GM21360 (cell line): ENCODE measurements at regions not wholly inside any gene's neighbourhood (a gene's known extent, or its start where the extent isn't known, plus 50 kb on each side); places are given as distances from the start of the nearest gene placed in this dataset.

Experiments used
- ATAC-seq: cut with Tn5 transposase; IDR thresholded peaks from one replicate; pipeline ENCODE4 v1.9.1; 2021; ENCODE audit warnings: mild to moderate bottlenecking, moderate library complexity; ENCODE audit not compliant: unreplicated experiment

DNA sequence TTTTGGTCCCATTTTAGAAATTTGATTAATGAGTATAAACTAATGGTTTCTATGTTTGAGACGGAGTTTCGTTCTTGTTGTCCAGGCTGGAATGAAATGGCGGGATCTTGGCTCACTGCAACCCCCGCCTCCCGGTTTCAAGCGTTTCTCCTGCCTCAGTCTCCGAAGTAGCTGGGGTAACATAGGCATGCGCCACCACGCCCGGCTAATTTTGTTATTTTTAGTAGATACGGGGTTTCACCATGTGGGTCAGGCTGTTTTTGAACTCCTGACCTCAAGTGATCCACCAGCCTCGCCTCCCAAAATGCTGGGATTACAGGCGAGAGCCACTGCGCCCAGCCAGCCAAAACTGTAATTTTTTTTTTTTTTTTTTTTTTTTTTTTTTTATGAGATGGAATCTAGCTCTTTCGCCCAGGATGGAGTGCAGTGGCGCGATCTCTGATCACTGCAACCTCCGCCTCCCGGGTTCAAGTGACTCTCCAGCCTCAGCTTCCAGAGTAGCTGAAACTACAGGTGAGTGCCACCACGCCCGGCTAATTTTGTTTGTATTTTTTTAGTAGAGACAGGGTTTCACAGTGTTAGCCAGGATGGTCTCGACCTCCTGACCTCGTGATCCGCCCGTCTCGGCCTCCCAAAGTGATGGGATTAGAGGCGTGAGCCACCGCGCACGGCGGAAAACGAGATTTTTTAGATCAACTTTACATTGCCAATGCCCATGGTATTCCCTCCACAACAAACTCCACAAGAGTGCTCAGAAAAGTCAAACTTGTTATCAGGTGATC is 127.8 kb downstream of the HFE start:
- ATAC-seq, result no peak

GRCh38 chr6:26215585-26216358 is 128.5 kb downstream of the HFE start:
- ATAC-seq, result peak; percentile 18

DNA sequence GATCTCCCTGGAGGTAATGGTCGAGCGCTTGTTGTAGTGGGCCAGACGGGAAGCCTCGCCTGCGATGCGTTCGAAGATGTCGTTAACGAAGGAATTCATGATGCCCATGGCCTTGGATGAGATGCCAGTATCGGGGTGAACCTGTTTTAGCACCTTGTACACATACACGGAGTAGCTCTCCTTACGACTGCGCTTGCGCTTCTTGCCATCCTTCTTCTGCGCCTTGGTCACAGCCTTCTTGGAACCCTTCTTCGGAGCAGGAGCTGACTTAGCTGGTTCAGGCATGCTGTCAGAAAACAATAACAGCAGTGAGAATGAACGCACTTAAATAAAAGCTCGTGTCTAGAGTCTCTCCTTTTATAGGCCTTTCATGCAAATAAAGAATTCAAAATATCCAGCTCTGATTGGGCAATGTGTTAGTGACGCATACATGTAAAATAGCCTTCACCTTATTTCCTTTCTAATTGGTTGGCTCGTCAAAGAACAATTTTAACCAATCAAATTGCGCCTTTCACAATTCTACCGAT is 129.2 kb downstream of the HFE start:
- peak; percentile 60 for ATAC-seq

- peak; percentile 45 for ATAC-seq
These were observed 129.9 kb downstream of the HFE start for GRCh38 chr6:26216886-26217713.

DNA sequence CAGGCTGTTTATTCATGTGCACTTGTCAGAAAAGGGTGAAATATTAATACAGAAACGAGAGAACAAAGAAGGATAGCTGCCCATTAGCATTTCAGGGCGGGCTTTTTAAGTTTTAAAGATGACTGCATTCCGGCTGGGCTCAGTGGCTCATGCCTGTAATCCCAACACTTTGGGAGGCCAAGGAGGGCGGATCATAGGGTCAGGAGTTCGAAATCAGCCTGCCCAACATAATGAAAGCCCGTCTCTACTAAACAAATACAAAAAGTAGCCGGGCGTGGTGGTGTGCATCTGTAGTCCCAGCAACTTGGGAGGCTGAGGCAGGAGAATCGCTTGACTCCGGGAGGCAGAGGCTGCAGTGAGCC is 130.5 kb downstream of the HFE start:
- no peak for ATAC-seq

DNA sequence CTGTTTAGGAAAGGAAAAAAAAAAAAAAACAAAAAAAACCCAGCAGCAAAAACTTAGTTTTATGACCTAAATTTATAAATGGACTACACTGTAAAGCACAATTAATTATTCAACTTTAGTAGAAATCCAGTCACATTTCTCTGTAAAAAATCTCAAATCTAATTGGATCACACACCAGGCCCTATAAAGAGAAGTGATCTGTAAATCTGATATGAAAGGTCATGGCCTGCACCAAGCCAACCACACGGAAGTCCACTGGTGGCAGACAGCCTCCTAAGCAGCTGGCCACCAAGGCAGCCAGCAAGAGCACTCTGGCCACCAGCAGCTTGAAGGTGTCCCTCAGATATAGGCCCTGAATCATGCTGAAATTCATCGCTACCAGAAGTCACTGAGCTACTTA is 131.6 kb downstream of the HFE start:
- no peak for ATAC-seq

GRCh38 chr6:26220145-26220970 is 133.1 kb downstream of the HFE start:
- ATAC-seq, result no peak

GRCh38 chr6:26221186-26221585 is 134.0 kb downstream of the HFE start:
- no peak for ATAC-seq

- ATAC-seq, result no peak
These were observed 135.3 kb downstream of the HFE start for GRCh38 chr6:26222571-26222970.

DNA sequence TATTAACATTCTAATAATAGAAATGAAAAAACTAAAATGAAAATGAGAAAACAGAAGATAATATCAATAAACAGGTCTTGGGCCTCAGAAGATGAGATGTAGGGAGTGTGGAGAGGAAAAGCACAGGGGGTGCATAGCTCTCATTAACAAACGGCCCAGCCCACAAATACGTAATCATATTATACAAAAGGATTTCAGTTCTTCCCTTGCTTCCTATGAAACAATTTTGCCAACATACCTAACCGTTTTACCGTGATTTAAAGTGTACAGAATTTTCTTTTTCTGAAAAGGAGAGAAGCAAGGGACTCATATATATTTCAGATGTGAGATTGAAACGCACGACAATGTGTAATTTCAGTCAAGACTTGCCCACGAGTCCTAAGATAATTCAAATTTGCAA is 136.0 kb downstream of the HFE start:
- no peak for ATAC-seq

DNA sequence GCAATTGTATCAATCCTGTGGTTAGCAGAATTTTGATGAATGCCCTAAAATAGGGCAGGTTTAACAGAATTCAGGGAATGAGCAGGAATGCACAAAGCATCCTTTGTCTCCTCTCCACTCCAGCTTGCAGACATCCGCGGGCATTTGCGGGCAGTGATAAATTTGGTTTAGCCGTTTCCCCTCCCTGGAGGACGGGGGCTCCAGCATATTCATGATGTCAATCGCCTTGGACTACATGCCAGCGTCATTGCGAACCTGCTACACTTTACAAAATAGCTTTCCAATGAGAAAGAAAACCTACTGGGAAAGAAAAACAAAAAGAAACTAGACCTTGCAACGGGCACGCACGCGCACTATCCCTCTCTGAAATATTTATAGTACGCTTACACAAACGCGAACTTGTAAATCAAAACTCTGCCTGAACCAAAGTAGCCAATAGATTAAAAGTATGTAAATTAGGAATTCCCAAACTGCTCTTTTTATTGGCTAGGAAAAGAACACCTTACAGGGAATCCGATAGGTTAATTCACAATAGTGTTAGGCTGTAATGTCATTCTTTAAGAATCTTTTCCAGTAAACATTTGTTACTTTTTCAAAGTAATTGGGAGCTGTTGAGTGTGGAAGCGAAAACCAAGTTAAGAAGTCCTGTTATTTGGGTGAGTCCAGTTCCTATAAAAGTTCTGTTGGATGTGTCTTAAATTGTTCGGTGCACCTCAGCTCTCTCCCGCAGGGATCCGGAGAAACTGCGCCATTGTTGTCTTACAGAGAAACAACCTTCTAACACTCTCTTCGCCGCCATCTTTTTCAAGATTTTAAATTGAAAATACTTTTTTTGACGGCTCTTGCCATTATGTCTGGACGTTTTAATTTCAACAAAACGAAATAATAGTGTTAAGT is 136.7 kb downstream of the HFE start:
- peak; percentile 61 for ATAC-seq

DNA sequence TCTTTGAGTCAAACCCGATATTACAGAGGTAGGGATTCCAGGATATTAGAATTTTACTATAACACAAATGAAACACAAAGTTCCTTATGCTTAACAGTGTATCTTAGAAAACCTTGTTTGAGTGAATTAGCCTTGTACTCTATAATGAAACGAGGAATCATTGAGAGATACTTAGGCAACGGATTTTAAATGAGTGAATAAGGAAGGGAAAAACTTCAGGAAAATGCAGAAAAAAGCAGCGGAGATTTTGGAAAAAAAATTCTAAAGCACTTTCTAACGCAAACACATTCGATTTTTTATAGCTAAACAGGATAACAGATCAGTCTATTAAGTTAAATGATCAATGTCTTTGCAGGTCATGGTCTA is 137.3 kb downstream of the HFE start:
- ATAC-seq, result no peak

DNA sequence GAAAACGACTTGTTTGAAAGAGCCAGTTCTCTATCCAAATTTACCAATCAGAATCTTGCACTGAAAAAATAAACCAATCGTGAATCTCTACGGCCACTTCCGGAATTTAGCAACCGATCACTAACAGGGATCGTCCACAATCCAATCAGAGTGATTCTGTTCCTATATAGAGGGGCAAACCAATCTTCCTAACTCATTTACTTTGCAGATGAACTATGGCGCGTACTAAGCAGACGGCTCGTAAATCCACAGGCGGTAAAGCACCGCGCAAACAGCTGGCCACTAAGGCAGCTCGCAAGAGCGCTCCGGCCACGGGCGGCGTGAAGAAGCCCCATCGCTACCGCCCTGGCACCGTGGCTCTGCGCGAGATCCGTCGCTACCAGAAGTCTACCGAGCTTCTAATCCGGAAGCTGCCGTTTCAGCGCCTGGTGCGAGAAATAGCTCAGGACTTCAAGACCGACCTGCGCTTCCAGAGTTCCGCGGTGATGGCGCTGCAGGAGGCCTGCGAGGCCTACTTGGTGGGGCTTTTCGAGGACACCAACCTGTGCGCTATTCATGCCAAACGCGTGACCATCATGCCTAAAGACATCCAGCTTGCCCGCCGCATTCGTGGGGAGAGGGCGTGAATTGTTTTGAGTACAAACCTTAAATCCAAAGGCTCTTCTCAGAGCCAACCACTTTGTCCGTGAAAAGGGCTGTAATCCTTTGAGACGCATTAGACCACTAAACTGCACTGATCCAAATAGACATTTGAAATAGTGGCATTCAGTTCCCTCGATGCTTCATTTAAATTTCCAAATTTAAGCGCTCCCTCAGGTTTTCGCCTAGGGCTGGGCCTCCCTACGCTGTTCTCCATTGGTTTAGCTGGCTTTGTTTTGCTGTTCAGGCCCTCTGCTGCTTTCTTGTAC is 138.0 kb downstream of the HFE start:
- ATAC-seq, result no peak

GRCh38 chr6:26225848-26226578 is 138.8 kb downstream of the HFE start:
- no peak for ATAC-seq

GRCh38 chr6:26226579-26226967 is 138.4 kb upstream of the BTN3A2 start:
- ATAC-seq, result no peak

DNA sequence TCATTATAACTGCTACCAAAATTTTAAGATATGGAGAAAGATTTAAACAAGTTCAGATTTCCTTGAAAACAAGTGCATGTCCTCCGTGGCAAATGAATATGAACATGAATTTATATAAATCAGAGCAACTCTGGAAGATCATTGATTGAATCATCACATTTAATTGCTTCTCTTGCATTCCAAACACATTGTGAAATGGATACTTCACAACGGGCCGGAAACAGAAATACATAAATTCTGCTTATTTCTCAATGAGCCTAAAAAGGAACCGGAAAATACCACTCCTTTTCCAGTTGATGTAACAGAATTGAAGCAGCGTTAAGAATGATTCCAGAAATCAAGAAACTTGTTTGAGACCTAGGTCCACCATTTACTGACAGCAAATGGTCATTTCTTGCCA is 134.6 kb upstream of the BTN3A2 start:
- ATAC-seq, result no peak

DNA sequence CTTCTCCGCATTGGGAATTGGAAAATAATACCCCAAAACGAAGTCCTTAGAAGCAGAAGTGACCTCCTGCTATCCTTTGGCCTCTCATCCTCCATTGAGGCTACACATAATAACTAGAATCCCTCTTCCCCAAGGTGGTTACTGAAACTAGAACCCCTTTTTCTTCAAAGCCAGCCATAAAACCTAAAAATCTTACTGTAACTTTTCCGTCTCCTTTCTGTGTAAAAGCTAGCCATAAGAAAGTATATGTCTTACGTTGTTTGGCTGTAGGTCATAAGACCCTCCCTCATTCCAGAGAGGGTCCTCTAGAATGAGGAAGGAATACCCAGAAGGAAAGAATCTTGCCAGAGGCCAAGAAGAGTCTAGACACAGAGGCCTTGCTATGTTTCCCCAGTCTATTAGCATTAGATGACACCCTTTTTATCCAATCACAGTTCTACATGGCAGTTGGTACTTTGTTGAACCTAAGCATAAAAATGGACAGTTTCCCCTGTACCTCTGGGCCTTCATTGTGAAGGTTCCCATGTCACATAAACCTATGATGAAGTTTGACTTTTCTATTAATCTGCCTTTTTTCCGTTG is 133.9 kb upstream of the BTN3A2 start:
- ATAC-seq, result no peak
